T-helper 1 cell (primary cell): ENCODE measurements at regions not wholly inside any gene's neighbourhood (a gene's known extent, or its start where the extent isn't known, plus 50 kb on each side); places are given as distances from the start of the nearest gene placed in this dataset.

Experiments used
- DNase-seq, 5 donors: peaks; one replicate each; pipeline ENCODE4 v3.0.0-alpha.2; 2012 to 2020

GRCh38 chr2:6554466-6554865 lies 311.2 kb downstream of the CMPK2 start:
- no peak for DNase-seq

DNA sequence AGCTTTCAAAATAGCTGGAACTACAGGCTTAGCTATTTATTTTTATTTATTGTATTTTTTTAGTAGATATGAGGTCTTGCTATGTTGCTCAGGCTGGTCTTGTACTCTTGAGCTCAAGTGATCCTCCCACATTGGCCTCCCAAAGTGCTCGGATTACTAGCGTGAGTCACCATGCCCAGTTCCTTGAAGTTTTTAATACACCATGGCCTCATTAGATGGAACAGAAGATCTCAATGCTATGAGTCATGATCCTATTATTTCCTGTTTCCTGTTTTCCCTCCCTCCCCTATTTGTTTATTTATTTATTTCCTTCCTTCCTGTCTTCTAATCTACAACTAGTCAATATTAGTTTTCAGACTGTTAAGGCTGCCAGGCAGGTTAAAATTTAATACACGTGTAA lies 309.0 kb downstream of the CMPK2 start:
- DNase-seq, result no peak

GRCh38 chr2:6557737-6558136 lies 308.0 kb downstream of the CMPK2 start:
- DNase-seq, result no peak

DNA sequence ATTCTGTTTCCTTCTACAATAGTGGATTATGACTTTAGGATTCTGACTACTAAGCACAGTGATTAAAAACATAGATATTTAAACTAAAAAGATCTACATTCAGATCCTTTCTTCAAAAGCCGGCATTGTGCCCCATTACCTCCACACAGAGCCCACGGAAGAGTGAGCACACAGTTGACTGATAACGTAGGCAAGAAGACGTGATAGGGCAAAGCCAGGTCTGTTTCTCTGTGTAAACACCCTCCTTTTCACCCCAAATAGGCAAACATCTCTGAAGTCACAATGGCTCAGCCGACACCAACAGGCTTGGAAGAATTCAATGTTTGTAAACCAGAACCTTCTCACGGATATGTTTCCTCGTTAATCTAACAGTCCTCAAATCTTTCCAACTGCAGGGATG lies 302.9 kb downstream of the CMPK2 start:
- no peak for DNase-seq

- DNase-seq, result no peak
These were observed 301.4 kb downstream of the CMPK2 start for GRCh38 chr2:6564326-6564725.

GRCh38 chr2:6574121-6574520 lies 291.6 kb downstream of the CMPK2 start:
- DNase-seq, result no peak

GRCh38 chr2:6576302-6576701 lies 289.4 kb downstream of the CMPK2 start:
- DNase-seq, result no peak

DNA sequence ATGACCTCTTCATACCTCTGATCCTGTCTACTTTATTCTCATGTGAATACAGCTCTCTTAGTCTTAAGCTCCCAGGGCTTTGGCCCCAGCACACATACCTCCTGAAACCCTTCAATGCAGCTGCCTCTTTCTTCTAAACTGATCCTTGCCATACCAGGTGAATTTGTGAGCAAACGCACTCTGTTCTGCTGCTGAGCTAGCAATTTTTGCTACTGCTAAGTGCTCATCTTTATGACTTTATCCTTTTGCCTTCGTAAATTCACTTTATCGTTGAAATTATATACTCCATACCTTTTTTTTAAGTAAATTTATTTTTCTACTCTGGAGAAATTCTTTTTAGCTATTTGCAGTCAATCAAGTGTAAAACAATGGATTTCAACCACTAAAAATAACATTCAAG lies 287.7 kb downstream of the CMPK2 start:
- no peak for DNase-seq

GRCh38 chr2:6578416-6578815 lies 287.3 kb downstream of the CMPK2 start:
- no peak for DNase-seq

- no peak for DNase-seq
These were observed 286.4 kb downstream of the CMPK2 start for GRCh38 chr2:6579281-6579680.

GRCh38 chr2:6580982-6581381 lies 284.7 kb downstream of the CMPK2 start:
- no peak for DNase-seq

- no peak for DNase-seq
These were observed 276.6 kb downstream of the CMPK2 start for GRCh38 chr2:6589150-6589549.

DNA sequence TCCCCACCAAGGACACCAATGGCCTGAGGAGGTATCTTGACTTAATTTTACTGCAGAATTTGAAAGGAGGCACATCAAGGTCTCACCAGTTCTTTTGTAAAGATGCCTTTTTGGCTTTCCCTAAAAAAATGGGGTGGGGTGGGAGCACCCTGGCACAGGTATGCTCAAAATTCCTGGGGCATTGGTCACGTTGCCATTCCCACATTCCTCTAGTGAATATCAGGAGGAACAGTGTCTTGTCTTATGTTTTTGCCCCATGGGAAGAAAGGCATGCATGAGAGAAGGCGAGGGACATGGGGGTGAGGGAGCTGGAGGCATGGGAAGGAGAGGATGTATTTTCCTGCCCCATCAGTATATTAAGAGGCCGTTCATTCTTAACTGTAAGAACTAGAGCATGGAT lies 275.3 kb downstream of the CMPK2 start:
- no peak for DNase-seq

DNA sequence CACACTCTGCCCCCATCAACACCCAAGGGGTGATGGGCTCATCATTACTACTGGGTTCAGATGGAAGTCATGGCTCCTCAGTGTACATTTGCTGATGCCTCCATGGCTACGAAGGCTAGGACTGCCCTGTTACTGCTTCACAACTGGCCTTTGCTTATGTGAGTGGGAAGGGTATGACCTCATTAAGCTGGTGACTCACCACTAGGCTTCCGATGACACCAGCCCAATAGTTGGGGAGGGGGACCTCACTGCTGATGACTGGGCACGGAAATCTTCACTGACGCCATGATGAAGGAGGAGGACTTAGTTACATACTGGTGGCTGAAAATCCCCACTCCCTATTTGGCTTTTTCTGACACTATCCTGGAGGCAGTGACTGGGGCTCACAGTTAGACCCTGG lies 263.2 kb downstream of the CMPK2 start:
- DNase-seq, result no peak

- DNase-seq, result no peak
These were observed 259.7 kb downstream of the CMPK2 start for GRCh38 chr2:6605836-6606505.

GRCh38 chr2:6617794-6618193 lies 247.9 kb downstream of the CMPK2 start:
- no peak for DNase-seq

GRCh38 chr2:6618201-6618600 lies 247.5 kb downstream of the CMPK2 start:
- no peak for DNase-seq

GRCh38 chr2:6623746-6624145 lies 242.0 kb downstream of the CMPK2 start:
- DNase-seq, result no peak

DNA sequence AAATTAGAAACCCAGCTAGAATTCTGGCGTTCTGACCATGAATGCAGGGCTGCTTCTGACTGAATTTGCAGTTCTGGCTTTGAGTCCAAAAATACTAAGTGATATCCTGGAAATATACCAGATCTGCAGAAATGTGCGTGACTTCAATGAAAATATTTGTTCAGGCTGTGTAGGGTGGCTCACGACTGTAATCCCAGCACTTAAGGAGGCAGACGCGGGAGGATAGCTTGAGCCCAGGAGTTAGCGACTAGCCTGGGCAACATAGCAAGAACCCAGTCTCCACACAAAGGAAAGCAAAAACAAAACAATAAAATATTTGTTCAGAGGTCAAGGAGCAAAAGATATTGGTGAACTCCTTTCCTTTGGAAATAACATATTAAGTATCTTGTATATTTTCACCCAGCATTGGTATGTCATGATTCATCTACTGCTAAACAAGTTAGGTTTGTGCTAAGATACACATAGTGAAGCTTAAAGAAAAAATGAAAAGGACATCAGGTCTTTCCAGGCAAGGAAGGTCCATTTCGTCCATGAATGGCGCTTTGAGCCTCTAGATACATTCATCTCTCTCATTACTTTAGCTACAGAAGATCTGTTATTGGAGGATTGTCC lies 239.2 kb downstream of the CMPK2 start:
- DNase-seq, result no peak

- no peak for DNase-seq
These were observed 238.4 kb downstream of the CMPK2 start for GRCh38 chr2:6627316-6627715.

- DNase-seq, result no peak
These were observed 235.5 kb downstream of the CMPK2 start for GRCh38 chr2:6630209-6630608.

DNA sequence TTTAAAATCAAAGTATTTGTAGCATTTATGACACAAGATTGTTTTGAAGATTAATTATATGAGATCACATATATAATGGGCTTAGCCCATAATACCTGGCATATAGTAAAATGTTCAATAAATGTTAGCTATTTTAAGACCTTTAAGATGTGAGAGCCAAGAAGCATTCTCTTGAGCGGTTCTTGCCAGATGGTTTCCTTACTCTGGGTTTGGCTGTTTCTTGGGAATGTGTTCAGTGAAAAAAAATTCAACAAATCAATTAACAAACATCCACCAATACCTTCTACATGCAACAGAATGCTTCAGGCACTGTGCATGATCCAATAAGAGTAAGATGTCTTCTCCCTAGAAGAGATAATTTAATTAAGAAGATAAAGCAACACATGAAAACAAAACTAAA lies 230.4 kb downstream of the CMPK2 start:
- no peak for DNase-seq

- DNase-seq, result no peak
These were observed 228.4 kb downstream of the CMPK2 start for GRCh38 chr2:6637330-6637729.

DNA sequence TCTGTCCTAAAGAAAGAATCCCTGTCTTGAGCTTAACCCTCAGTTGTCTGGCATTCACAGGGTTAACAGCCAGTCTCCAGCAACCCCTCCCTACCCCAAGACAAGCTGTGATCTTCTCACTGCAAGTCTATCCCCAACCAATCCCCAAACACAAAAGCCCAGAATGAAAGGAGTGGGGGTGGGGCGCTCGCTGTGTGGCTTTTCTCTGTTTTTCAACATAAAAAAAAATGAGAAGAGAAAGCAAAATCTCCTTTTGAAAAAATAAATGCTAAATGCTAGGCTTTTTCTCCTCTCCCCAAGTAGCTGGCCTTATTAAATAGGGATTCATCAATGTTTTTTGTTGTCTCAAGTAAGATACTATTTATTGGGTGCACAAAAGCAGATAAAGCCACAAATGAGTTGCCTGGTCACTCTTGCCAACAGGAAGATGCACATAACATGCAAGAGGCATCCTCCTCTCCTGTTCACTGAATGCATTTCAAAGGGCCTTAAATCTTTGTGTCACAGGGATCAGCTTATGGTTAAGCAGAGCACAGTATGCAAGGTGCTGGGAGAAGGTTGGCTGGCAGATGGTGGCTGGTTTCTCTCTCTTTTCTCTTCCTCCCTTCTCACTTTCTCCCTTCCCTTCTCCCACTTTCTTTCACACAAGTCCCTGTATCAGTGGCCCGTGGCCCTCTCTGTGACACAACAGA lies 225.6 kb downstream of the CMPK2 start:
- DNase-seq, result no peak
